ENCODE measurements at regions not wholly inside any gene's neighbourhood (a gene's known extent, or its start where the extent isn't known, plus 50 kb on each side); places are given as distances from the start of the nearest gene placed in this dataset.

- TF ChIP-seq PBX3 (IDR thresholded peaks at IDR 0.05) = no peak
These were observed 268.9 kb upstream of the TANK start (continued) for GRCh38 chr2:160891353-160891740.

GRCh38 chr2:160892204-160892603, 268.0 kb upstream of the TANK start:
- ChIA-PET POLR2A (no interaction called here), CTCF (no interaction called here)
- 89% methylated on average over 7 of the region's 7 CpGs for WGBS (ENCODE audit: low lambda C conversion rate)
- Histone ChIP-seq H3K9me3 (0 out of 2 replicates have a peak, but pooled peaks cover 6% of the 10 kb centered on the region), H3K27me3 (ENCODE audit: insufficient read depth) (no peaks in the 10 kb centered on the region), H3K79me2 (ENCODE audit: insufficient read depth) (no peaks in the 10 kb centered on the region), H3K4me2 (no peak overlapping the region), H2AFZ (ENCODE audit: low read depth) (no peak overlapping the region), H3K9ac (no peak overlapping the region), H3K4me1 (ENCODE audit: control insufficient read depth in 1 of 2, insufficient read depth in 2 of 2, low read depth in 1 of 2, low read length in 1 of 2) (no peaks in the 10 kb centered on the region), H4K20me1 (ENCODE audit: insufficient read depth) (no peaks in the 10 kb centered on the region), H3K9me2 (no peaks in the 10 kb centered on the region), H3K27ac (ENCODE audit: low read depth in 2 of 2, low read length in 1 of 2) (no peak overlapping the region), H3K36me3 (replicated peaks in 1 of 2; ENCODE audit: control insufficient read depth in 1 of 2, insufficient read depth in 2 of 2, low read length in 1 of 2) (no peaks in the 10 kb centered on the region), H3K4me3 (ENCODE audit: low read depth in 2 of 2, low read length in 1 of 2) (no peak overlapping the region), H3F3A (replicated peaks; ENCODE audit: insufficient read depth) (no peaks in the 10 kb centered on the region)
- TF ChIP-seq IRF3 (IDR thresholded peaks at IDR 0.05; ENCODE audit: low read depth, low read length) (no peak), FOXJ3 (CRISPR knock-in tag; IDR thresholded peaks at IDR 0.05) (no peak), FOSL2 (IDR thresholded peaks at IDR 0.05; ENCODE audit: borderline replicate concordance, low read depth) (no peak), REST (IDR thresholded peaks at IDR 0.05; ENCODE audit: low read depth, low read length) (no peak), EP300 (IDR thresholded peaks at IDR 0.05; ENCODE audit: borderline replicate concordance in 1 of 2, low read depth in 1 of 2, low read length in 1 of 2) (no peak), POLR2AphosphoS5 (IDR thresholded peaks at IDR 0.05; ENCODE audit: low read depth, low read length) (no peak), CTCF (IDR thresholded peaks at IDR 0.05) (no peak), PBX3 (IDR thresholded peaks at IDR 0.05) (no peak), NRF1 (IDR thresholded peaks at IDR 0.05; ENCODE audit: low read depth, low read length) (no peak), GABPA (IDR thresholded peaks at IDR 0.05; ENCODE audit: low read depth) (no peak), TCF12 (IDR thresholded peaks at IDR 0.05) (no peak), CHD2 (IDR thresholded peaks at IDR 0.05; ENCODE audit: low read length, partially characterized antibody) (no peak), ZBTB33 (IDR thresholded peaks at IDR 0.05; ENCODE audit: borderline replicate concordance, low read depth) (no peak), SMC3 (IDR thresholded peaks at IDR 0.05; ENCODE audit: low read depth, low read length) (no peak), FOXM1 (IDR thresholded peaks at IDR 0.05; ENCODE audit: low read depth) (no peak)
- no peak for DNase-seq

All from SK-N-SH (cell line).